Lower leg skin (tissue), 3 donors: ENCODE measurements at regions not wholly inside any gene's neighbourhood (a gene's known extent, or its start where the extent isn't known, plus 50 kb on each side); places are given as distances from the start of the nearest gene placed in this dataset.

Experiments
- CTCF ChIP-seq, 3 donors: fragments of 450-650 bp; IDR thresholded peaks; one replicate each; pipeline ENCODE4 v1.5.1; 2016; ENCODE audit warnings: antibody characterized with exemption in 3 of 3, mild to moderate bottlenecking in 3 of 3, moderate library complexity in 2 of 3
- POLR2A ChIP-seq, 2 donors: fragments of 450-650 bp; IDR thresholded peaks; one replicate each; pipeline ENCODE4 v1.6.1; 2016 to 2017; ENCODE audit warnings: antibody characterized with exemption in 2 of 2, mild to moderate bottlenecking in 1 of 2, moderate library complexity in 1 of 2

GRCh38 chr5:166708291-166708690, 1583.2 kb upstream of the WWC1 start:
- TF ChIP-seq CTCF (IDR thresholded peaks at IDR 0.05) = no peak
- no peak for TF ChIP-seq POLR2A (IDR thresholded peaks at IDR 0.05)
